ENCODE measurements at regions not wholly inside any gene's neighbourhood (a gene's known extent, or its start where the extent isn't known, plus 50 kb on each side); places are given as distances from the start of the nearest gene placed in this dataset.

DNA sequence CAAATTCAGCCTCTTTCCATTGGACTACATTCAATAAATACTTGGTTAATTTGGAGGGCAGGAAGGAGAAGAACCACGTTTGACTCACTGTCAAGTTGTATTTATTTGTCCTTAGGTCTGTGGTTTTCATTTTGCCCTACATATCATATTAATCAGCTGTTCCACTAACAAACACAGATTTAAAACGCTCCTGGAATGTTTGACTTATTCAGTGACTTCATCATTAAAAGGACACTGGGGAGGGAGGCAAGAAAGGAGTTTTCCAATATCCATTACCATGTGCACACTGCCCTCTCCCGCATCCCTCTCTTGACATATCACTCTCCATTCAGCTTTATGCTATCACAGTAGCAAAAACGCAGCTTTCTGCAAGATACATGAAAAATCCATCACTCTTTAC is 98.2 kb upstream of the C1orf87 start:
- Histone ChIP-seq H3K4me1 (no peaks in the 10 kb centered on the region), H3K27ac (no peak overlapping the region), H3K36me3 (no peaks in the 10 kb centered on the region), H3K27me3 (no peaks in the 10 kb centered on the region), H3K9me3 (no peaks in the 10 kb centered on the region), H3K4me3 (no peak overlapping the region)
- FAIRE-seq (no peak), ATAC-seq (no peak), DNase-seq (no peak)
- 37 to 40% methylated on average over 4 of the region's 4 CpGs for WGBS, 2 donors
- TF ChIP-seq, protein P1, sequence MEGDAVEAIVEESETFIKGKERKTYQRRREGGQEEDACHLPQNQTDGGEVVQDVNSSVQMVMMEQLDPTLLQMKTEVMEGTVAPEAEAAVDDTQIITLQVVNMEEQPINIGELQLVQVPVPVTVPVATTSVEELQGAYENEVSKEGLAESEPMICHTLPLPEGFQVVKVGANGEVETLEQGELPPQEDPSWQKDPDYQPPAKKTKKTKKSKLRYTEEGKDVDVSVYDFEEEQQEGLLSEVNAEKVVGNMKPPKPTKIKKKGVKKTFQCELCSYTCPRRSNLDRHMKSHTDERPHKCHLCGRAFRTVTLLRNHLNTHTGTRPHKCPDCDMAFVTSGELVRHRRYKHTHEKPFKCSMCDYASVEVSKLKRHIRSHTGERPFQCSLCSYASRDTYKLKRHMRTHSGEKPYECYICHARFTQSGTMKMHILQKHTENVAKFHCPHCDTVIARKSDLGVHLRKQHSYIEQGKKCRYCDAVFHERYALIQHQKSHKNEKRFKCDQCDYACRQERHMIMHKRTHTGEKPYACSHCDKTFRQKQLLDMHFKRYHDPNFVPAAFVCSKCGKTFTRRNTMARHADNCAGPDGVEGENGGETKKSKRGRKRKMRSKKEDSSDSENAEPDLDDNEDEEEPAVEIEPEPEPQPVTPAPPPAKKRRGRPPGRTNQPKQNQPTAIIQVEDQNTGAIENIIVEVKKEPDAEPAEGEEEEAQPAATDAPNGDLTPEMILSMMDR (IDR thresholded peaks at IDR 0.05): no peak
- intact Hi-C loops (cut with DNase I): no loop called here

DNA sequence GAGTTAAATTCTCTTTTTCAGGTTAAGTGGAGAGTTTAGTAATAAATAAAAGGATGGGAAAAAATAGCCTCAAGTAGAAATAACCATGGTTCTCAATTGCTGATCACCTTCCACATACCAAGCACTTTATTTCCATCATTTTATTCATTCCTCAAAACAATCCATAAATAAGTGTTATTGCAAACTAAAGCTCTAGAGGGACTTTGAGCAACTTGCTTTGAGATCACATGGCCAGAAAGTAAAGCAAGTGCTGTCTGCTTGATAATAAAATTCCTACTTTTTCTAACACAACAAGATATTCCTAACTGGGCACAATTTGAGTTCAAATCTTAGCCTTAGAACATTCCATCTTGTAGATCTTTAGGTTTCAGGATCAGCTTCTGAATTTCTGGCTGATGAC is 97.1 kb upstream of the C1orf87 start:
- FAIRE-seq (no peak), DNase-seq (no peak), ATAC-seq (no peak)
- no peaks in the 10 kb centered on the region for H3K9me3 ChIP-seq
- H3K27me3 ChIP-seq: no peaks in the 10 kb centered on the region
- no peaks in the 10 kb centered on the region for H3K36me3 ChIP-seq
- TF ChIP-seq, protein P1 (IDR thresholded peaks at IDR 0.05): no peak
- H3K4me1 ChIP-seq: no peaks in the 10 kb centered on the region
- intact Hi-C loops (cut with DNase I): no loop called here
- H3K27ac ChIP-seq: no peak overlapping the region
- no peak overlapping the region for H3K4me3 ChIP-seq

DNA sequence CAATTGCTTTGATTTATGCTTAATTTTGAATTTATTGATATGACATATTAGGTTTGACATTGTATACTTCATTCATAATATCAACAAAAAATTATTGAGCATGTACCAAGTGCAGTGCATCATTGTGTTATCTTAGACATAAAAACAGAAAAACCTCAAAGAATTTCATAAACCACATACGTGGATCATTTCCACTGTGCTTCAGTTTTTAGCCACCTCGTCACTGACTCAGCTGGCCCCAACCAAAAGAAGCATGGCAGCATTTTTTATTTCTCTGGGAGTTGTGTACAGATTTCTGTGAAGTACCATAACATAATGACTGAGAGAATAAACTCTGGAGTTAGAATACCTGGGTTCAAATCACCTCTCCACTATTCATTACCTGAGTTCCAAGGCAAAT is 95.6 kb upstream of the C1orf87 start:
- TF ChIP-seq, protein P1 (IDR thresholded peaks at IDR 0.05): no peak
- intact Hi-C loops (cut with DNase I): no loop called here
- WGBS, 2 donors: 86 to 89% methylated on average over 2 of the region's 2 CpGs
- DNase-seq (no peak), ATAC-seq (no peak), FAIRE-seq (no peak)
- Histone ChIP-seq H3K9me3 (no peaks in the 10 kb centered on the region), H3K4me3 (no peak overlapping the region), H3K27ac (no peak overlapping the region), H3K4me1 (no peaks in the 10 kb centered on the region), H3K27me3 (no peaks in the 10 kb centered on the region), H3K36me3 (no peaks in the 10 kb centered on the region)

DNA sequence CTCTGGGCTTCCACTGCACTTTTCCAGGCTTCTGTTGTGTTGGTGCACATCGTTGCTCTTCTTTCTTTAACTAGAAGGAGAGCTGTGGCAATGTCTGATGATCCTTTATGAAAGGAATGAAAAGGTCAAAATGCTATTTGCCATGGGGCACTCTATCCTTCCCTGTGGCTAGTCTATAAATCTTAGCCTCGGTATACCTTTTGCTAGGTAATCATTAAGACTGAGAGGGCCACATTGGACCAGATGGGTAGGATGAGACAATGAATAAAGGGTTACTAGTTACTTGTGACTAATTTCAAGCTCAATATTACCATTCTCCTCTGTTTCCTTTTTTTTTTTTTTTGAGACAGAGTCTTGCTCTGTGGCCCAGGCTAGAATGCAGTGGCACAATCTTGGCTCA is 89.4 kb upstream of the C1orf87 start:
- Histone ChIP-seq H3K27ac (no peak overlapping the region), H3K4me3 (no peak overlapping the region), H3K27me3 (no peaks in the 10 kb centered on the region), H3K4me1 (no peaks in the 10 kb centered on the region), H3K9me3 (no peaks in the 10 kb centered on the region), H3K36me3 (no peaks in the 10 kb centered on the region)
- ATAC-seq (no peak), DNase-seq (no peak), FAIRE-seq (no peak)
- intact Hi-C loops (cut with DNase I): no loop called here
- TF ChIP-seq, protein P1 (IDR thresholded peaks at IDR 0.05): no peak
- 86 to 97% methylated on average over 2 of the region's 2 CpGs for WGBS, 2 donors

DNA sequence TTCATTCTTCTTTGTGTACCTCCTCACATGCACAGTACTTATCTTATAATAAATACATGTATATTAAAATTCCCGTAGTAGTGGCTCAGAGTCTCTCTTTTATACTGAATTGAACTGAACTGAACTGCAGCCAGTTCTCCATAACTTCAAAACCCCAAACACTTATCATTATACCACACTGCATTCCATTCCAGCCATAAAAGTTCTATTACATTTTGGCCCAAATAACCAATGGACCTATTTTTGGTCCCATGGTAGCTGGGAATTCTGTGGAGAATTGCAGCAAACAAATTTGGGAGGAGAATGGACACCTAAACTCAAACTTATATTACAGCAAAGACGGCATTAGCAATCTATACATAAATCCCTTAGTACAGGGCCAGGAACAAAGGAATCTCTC is 86.6 kb upstream of the C1orf87 start:
- H3K36me3 ChIP-seq: no peaks in the 10 kb centered on the region
- H3K27ac ChIP-seq: no peak overlapping the region
- no peak for DNase-seq
- no peak for FAIRE-seq
- no peak overlapping the region for H3K4me3 ChIP-seq
- H3K9me3 ChIP-seq: no peaks in the 10 kb centered on the region
- intact Hi-C loops (cut with DNase I): no loop called here
- no peaks in the 10 kb centered on the region for H3K4me1 ChIP-seq
- TF ChIP-seq, protein P1 (IDR thresholded peaks at IDR 0.05): no peak
- no peak for ATAC-seq
- no peaks in the 10 kb centered on the region for H3K27me3 ChIP-seq
- WGBS, 2 donors: 72 to 78% methylated on average over 2 of the region's 2 CpGs
